K562 (cell line): ENCODE measurements at regions not wholly inside any gene's neighbourhood (a gene's known extent, or its start where the extent isn't known, plus 50 kb on each side); places are given as distances from the start of the nearest gene placed in this dataset.
"Not testable (repeated sequence)": the region's sequence is repeated elsewhere in the genome, so short reads cannot be mapped to it uniquely, and the experiment has no call there.

Source experiments
- CTCF ChIP-seq, 3 experiments: IDR thresholded peaks in 2 of 3; conservative IDR thresholded peaks in 1 of 3; 2 replicates each; pipeline ENCODE4 v1.5.1; 2011 to 2012; ENCODE audit warnings: low read length in 3 of 3, mild to moderate bottlenecking in 3 of 3, control low read depth in 2 of 3, improper control_type of control experiment in 1 of 3, inconsistent platforms in 1 of 3, low read depth in 1 of 3, mixed read lengths in 1 of 3, moderate library complexity in 1 of 3; ENCODE audit not compliant: insufficient read depth in 2 of 3
- NRF1 ChIP-seq, 2 experiments: fragments of 450-650 bp; IDR thresholded peaks in 1 of 2; conservative IDR thresholded peaks in 1 of 2; 2 replicates each; pipeline ENCODE4 v1.6.1; 2014; ENCODE audit warnings: mild to moderate bottlenecking in 2 of 2
- YY1 ChIP-seq, 3 experiments: IDR thresholded peaks; 2 replicates each; pipeline ENCODE4 v1.6.1; 2011; ENCODE audit warnings: low read length in 2 of 3, mild to moderate bottlenecking in 2 of 3, moderate library complexity in 2 of 3, borderline replicate concordance in 1 of 3, control low read depth in 1 of 3, low read depth in 1 of 3; ENCODE audit not compliant: insufficient read depth in 3 of 3, insufficient replicate concordance in 2 of 3, control insufficient read depth in 1 of 3, insufficient read length in 1 of 3; ENCODE audit errors: extremely low read depth in 1 of 3

DNA sequence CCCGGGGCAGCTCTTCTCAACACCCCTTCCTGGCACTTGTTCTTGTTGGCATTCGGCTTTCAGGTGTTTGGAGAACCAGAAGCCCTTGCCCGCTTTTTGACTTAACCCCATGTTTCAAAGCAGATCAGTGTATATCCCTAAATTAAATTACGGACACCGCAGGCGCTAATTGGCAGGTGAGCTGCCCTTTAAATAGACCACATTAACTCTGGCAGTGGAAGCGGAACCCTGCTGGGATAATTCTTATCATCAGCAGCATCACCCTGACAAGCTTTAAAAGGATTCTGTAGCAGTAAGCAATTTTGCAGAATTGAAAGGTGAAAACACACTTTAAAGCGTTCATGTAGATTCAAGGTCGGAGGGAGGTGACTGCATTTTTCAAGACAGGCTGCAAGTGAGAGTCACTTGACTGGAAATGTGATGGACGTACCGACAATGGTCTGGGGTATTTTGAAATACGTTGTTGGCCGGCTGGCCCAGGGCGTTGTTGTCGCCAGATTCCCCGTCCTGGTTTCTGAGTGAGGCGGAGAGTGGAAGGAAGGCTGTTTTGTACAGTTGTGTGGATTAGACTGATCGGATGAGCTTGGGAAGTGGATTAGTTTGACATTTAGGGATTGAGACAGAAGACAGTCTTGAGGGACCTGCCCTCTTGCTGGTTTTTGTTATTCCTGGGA lies 94.2 kb upstream of the CRYM start:
- not testable (repeated sequence) for TF ChIP-seq CTCF (IDR thresholded peaks at IDR 0.05 in 2 of 3, conservative IDR thresholded peaks at IDR 0.05 in 1 of 3; ENCODE audit: insufficient read depth in 2 of 3, low read depth in 1 of 3, low read length in 3 of 3); YY1 (IDR thresholded peaks at IDR 0.05; ENCODE audit: borderline replicate concordance in 1 of 3, control insufficient read depth in 1 of 3, extremely low read depth in 1 of 3, insufficient read depth in 3 of 3, insufficient read length in 1 of 3, insufficient replicate concordance in 2 of 3, low read depth in 1 of 3, low read length in 2 of 3); NRF1 (conservative IDR thresholded peaks at IDR 0.05 in 1 of 2, IDR thresholded peaks at IDR 0.05 in 1 of 2)
